Endothelial cell of umbilical vein (primary cell): ENCODE measurements at regions not wholly inside any gene's neighbourhood (a gene's known extent, or its start where the extent isn't known, plus 50 kb on each side); places are given as distances from the start of the nearest gene placed in this dataset.
"Not testable (repeated sequence)": the region's sequence is repeated elsewhere in the genome, so short reads cannot be mapped to it uniquely, and the experiment has no call there.

Experiments used
- BruUV-seq: library from RNA; stranded (reverse); fragments of 400-500 nt; replicated peaks from 2 replicates; lab custom pipeline; 2021; lab: Mats Ljungman, UMichigan
- CTCF ChIA-PET: fragments of 300-600, 350-600 bp; sonication (Branson Sonifier 250); formaldehyde crosslinking; loops from one replicate; lab custom pipeline; 2021; ENCODE audit warnings: antibody characterized with exemption, inconsistent platforms; lab: Charles Lee
- POLR2A ChIA-PET: fragments of 300-600, 350-600 bp; sonication (Branson Sonifier 250); formaldehyde crosslinking; loops from one replicate; lab custom pipeline; 2021; ENCODE audit warnings: antibody characterized with exemption, inconsistent platforms; lab: Charles Lee
- DNase-seq: peaks from one replicate; pipeline ENCODE4 v3.0.0-alpha.2; 2011; ENCODE audit warnings: low read depth, low spot score
- FAIRE-seq: peaks from 2 replicates; lab custom pipeline; 2011; peaks lifted over from hg19 to GRCh38; lab: Jason Lieb, UNC
- H2AFZ ChIP-seq: 2 replicates; pipeline ENCODE4 v1.6.0; 2012; ENCODE audit warnings: low read depth, low read length, control low read depth, inconsistent platforms
- H3K27ac ChIP-seq: 2 replicates; pipeline ENCODE4 v1.5.1; 2011; ENCODE audit warnings: low read depth, mild to moderate bottlenecking, control low read depth, low read length, moderate library complexity; ENCODE audit not compliant: insufficient read depth
- H3K27me3 ChIP-seq, 2 experiments: 2 replicates each; pipeline versions ENCODE4 v1.6.0 to v1.6.1; 2011; ENCODE audit warnings: low read length in 2 of 2, mixed read lengths in 1 of 2; ENCODE audit not compliant: control insufficient read depth in 2 of 2, insufficient read depth in 2 of 2
- H3K36me3 ChIP-seq, 2 experiments: 2 replicates in 1 of 2; 3 replicates in 1 of 2; pipeline ENCODE4 v1.5.1; 2011; ENCODE audit warnings: low read length in 2 of 2, mild to moderate bottlenecking in 1 of 2, moderate library complexity in 1 of 2; ENCODE audit not compliant: control insufficient read depth in 2 of 2, insufficient read depth in 2 of 2; ENCODE audit errors: extremely low read depth in 1 of 2
- H3K4me1 ChIP-seq: 3 replicates; pipeline ENCODE4 v1.5.1; 2011; ENCODE audit warnings: mild to moderate bottlenecking, low read length; ENCODE audit not compliant: control insufficient read depth, insufficient read depth; ENCODE audit errors: extremely low read depth
- H3K4me2 ChIP-seq: 2 replicates; pipeline ENCODE4 v1.6.1; 2011; ENCODE audit warnings: low read length, control low read depth, mixed read lengths; ENCODE audit not compliant: insufficient read depth
- H3K4me3 ChIP-seq, 3 experiments: fragments of 200-600 bp in 1 of 3; sonication (generic), shearing (Covaris generic) in 1 of 3; replicated peaks in 1 of 3; 2 replicates each; pipeline ENCODE4 v1.5.1; 2011 to 2016; ENCODE audit warnings: control low read depth in 3 of 3, low read length in 3 of 3, mild to moderate bottlenecking in 2 of 3, inconsistent platforms in 1 of 3, low read depth in 1 of 3, moderate library complexity in 1 of 3; ENCODE audit not compliant: insufficient read depth in 1 of 3
- H3K79me2 ChIP-seq: 2 replicates; pipeline ENCODE4 v1.6.0; 2012; ENCODE audit warnings: low read length, inconsistent platforms; ENCODE audit not compliant: control insufficient read depth, insufficient read depth
- H3K9ac ChIP-seq: replicated peaks from 2 replicates; pipeline ENCODE3; 2011; ENCODE audit warnings: low read length, control low read depth; ENCODE audit not compliant: insufficient read depth; ENCODE audit errors: extremely low read depth
- H3K9me1 ChIP-seq: replicated peaks from 3 replicates; pipeline ENCODE4 v1.6.0; 2011; ENCODE audit warnings: mild to moderate bottlenecking, low read length; ENCODE audit not compliant: control insufficient read depth, insufficient read depth; ENCODE audit errors: extremely low read depth
- H3K9me3 ChIP-seq: replicated peaks from 2 replicates; pipeline ENCODE4 v1.5.1; 2012; ENCODE audit warnings: low read length, inconsistent platforms; ENCODE audit not compliant: control insufficient read depth, insufficient read depth
- H4K20me1 ChIP-seq: replicated peaks from 2 replicates; pipeline ENCODE3; 2011; ENCODE audit warnings: mild to moderate bottlenecking, low read length; ENCODE audit not compliant: control insufficient read depth, insufficient read depth; ENCODE audit errors: extremely low read depth
- EZH2 ChIP-seq: IDR thresholded peaks from 2 replicates; pipeline ENCODE4 v1.6.1; 2012; ENCODE audit warnings: borderline replicate concordance, low read depth, mild to moderate bottlenecking, moderate library complexity, low read length, inconsistent platforms; ENCODE audit not compliant: severe bottlenecking
- JUN ChIP-seq: IDR thresholded peaks from 2 replicates; pipeline ENCODE4 v1.6.1; 2011; ENCODE audit warnings: borderline replicate concordance, low read depth; ENCODE audit not compliant: insufficient read length, insufficient read depth
- MYC ChIP-seq: IDR thresholded peaks from one replicate; pipeline ENCODE4 v1.6.1; 2011; ENCODE audit warnings: mild to moderate bottlenecking, low read depth, low read length
- POLR2A ChIP-seq: IDR thresholded peaks from 2 replicates; pipeline ENCODE4 v1.6.1; 2012; ENCODE audit warnings: low read depth, mild to moderate bottlenecking, control low read depth, low read length
- dilution Hi-C: fragments of 300-500 bp; cut with MboI; formaldehyde crosslinking; loops from one replicate; pipeline ENCODE4 v1.15.0; 2019; ENCODE audit warnings: low sequenced_read_pairs; ENCODE audit not compliant: extremely low pct_ligation_motif_present
- intact Hi-C: fragments of 100-400 bp; cut with micrococcal nuclease; formaldehyde crosslinking; loops from one replicate; pipeline ENCODE4 v1.10.0; 2022
- TF ChIP-seq, protein P1 (sequence below), 2 donors: IDR thresholded peaks; 1 replicate in 1 of 2; 2 replicates in 1 of 2; pipeline ENCODE4 v1.5.1; 2011; ENCODE audit warnings: low read length in 2 of 2, mild to moderate bottlenecking in 2 of 2, moderate library complexity in 2 of 2, control low read depth in 1 of 2, inconsistent platforms in 1 of 2, low read depth in 1 of 2; ENCODE audit not compliant: insufficient read depth in 1 of 2; ENCODE audit errors: extremely low read depth in 1 of 2

DNA sequence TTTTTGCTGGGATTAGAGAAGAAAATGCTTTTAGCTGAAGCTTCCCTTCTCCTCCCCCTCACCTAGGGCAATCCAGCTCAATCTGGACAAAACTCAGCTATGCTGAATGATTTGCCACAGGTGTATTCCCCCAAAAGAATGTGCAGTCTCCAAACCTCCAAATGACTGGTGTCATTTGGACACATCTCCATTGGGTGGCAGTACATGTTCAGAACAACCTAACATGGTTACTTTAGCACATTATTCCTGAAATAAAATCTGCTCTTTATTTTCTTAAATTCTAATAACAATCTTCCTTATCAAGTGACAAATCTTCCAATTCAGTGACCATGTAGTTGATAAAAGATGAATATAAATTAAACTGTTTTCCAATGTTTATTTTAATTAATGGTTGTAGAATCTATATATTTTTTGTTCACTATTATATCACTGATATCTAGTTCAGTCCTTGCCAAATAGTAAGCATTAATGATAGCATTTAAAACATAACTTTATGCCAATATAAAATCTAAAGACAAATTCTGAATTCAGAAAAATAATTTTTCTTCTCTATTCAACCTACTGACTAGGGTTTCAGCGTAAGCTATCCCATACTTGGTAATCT, 61.3 kb upstream of the MOCS2 start:
- Histone ChIP-seq H3K79me2 (no peaks in the 10 kb centered on the region), H3K4me3 (no peak overlapping the region), H3K9me1 (no peaks in the 10 kb centered on the region), H2AFZ (no peak overlapping the region), H3K4me1 (no peaks in the 10 kb centered on the region), H4K20me1 (no peaks in the 10 kb centered on the region), H3K36me3 (no peaks in the 10 kb centered on the region), H3K9ac (no peak overlapping the region), H3K4me2 (no peak overlapping the region), H3K9me3 (no peaks in the 10 kb centered on the region), H3K27me3 (peaks cover 2 to 12% of the 10 kb centered on the region in 2 experiments), H3K27ac (no peak overlapping the region)
- DNase-seq: peak; percentile 43
- intact Hi-C loops: loop anchor here (1.0 to 2.0 kb wide), 3 partner anchors 259 to 1058 kb away; no protein-coding TSS in a partner anchor
- TF ChIP-seq, protein P1, sequence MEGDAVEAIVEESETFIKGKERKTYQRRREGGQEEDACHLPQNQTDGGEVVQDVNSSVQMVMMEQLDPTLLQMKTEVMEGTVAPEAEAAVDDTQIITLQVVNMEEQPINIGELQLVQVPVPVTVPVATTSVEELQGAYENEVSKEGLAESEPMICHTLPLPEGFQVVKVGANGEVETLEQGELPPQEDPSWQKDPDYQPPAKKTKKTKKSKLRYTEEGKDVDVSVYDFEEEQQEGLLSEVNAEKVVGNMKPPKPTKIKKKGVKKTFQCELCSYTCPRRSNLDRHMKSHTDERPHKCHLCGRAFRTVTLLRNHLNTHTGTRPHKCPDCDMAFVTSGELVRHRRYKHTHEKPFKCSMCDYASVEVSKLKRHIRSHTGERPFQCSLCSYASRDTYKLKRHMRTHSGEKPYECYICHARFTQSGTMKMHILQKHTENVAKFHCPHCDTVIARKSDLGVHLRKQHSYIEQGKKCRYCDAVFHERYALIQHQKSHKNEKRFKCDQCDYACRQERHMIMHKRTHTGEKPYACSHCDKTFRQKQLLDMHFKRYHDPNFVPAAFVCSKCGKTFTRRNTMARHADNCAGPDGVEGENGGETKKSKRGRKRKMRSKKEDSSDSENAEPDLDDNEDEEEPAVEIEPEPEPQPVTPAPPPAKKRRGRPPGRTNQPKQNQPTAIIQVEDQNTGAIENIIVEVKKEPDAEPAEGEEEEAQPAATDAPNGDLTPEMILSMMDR (IDR thresholded peaks at IDR 0.05; ENCODE audit: extremely low read depth in 1 of 2, insufficient read depth in 1 of 2, low read depth in 1 of 2, low read length in 2 of 2): peak; percentile 41 to 42
- no peak for TF ChIP-seq JUN
- no peak for TF ChIP-seq EZH2
- no peak for TF ChIP-seq MYC
- no peak for TF ChIP-seq POLR2A
- peak; percentile 82 for FAIRE-seq
- dilution Hi-C loops: no loop called here
- BruUV-seq: no TSS peak
- ChIA-PET POLR2A (no interaction called here), CTCF (interaction anchor here (0.6 to 2.9 kb wide), 19 partner anchors 9 to 1065 kb away, joined by 3 to 30 read pairs (median 4); no protein-coding TSS in a partner anchor)

- POLR2A ChIA-PET, BruUV-seq, dilution Hi-C loops, intact Hi-C loops, H3K4me3 ChIP-seq, H3K4me1 ChIP-seq, H3K9ac ChIP-seq, H3K4me2 ChIP-seq, H3K36me3 ChIP-seq, H2AFZ ChIP-seq, H3K9me1 ChIP-seq, H3K27ac ChIP-seq, H3K9me3 ChIP-seq, FAIRE-seq, H4K20me1 ChIP-seq, H3K79me2 ChIP-seq, DNase-seq: not testable (repeated sequence)
- CTCF ChIA-PET: interaction anchor here (1.3 to 2.9 kb wide), 8 partner anchors 11 to 1064 kb away, joined by 3 to 30 read pairs (median 6); no protein-coding TSS in a partner anchor
- peaks cover 2 to 14% of the 10 kb centered on the region in 2 experiments for H3K27me3 ChIP-seq
Measured at GRCh38 chr5:53172073-53172472, 62.5 kb upstream of the MOCS2 start.
